ENCODE measurements at regions not wholly inside any gene's neighbourhood (a gene's known extent, or its start where the extent isn't known, plus 50 kb on each side); places are given as distances from the start of the nearest gene placed in this dataset.

DNA sequence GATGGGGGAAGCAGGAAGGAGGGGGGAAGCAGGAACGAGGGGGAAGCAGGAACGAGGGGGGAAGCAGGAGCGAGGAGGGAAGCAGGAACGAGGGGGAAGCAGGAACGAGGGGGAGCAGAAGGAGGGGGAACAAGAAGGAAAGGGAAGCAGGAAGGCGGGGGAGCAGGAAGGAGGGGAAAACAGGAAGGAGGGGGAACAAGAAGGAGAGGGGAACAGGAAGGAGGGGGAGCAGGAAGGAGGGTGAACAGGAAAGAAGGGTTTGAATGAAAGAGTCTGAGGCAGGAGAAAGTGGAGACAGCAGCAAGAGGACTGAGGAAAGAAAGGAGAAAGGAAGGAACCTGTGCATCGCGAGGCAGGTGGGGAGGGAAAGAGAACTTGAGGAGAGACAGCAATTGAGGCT lies 256.6 kb downstream of the PTEN start:
- POLR2A ChIA-PET (ENCODE audit: low non-redundant PET), result no interaction called here
- H3K9me3 ChIP-seq (ENCODE audit: low read depth, low read length, poor library complexity, severe bottlenecking), result no peaks in the 10 kb centered on the region
- no peaks in the 10 kb centered on the region for H3K4me1 ChIP-seq (ENCODE audit: insufficient read depth, low read length, poor library complexity, severe bottlenecking)
- intact Hi-C loops (cut with micrococcal nuclease; ENCODE audit: unreplicated experiment), result no loop called here
- no peaks in the 10 kb centered on the region for H3K36me3 ChIP-seq (ENCODE audit: insufficient read depth, low read length, poor library complexity, severe bottlenecking)
- BruUV-seq (replicated peaks), result no TSS peak
- TF ChIP-seq, protein P1, sequence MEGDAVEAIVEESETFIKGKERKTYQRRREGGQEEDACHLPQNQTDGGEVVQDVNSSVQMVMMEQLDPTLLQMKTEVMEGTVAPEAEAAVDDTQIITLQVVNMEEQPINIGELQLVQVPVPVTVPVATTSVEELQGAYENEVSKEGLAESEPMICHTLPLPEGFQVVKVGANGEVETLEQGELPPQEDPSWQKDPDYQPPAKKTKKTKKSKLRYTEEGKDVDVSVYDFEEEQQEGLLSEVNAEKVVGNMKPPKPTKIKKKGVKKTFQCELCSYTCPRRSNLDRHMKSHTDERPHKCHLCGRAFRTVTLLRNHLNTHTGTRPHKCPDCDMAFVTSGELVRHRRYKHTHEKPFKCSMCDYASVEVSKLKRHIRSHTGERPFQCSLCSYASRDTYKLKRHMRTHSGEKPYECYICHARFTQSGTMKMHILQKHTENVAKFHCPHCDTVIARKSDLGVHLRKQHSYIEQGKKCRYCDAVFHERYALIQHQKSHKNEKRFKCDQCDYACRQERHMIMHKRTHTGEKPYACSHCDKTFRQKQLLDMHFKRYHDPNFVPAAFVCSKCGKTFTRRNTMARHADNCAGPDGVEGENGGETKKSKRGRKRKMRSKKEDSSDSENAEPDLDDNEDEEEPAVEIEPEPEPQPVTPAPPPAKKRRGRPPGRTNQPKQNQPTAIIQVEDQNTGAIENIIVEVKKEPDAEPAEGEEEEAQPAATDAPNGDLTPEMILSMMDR (conservative IDR thresholded peaks at IDR 0.05; ENCODE audit: low read depth, low read length), result no peak
- TF ChIP-seq EZH2 (IDR thresholded peaks at IDR 0.05; ENCODE audit: borderline replicate concordance, low read depth, low read length, poor library complexity, severe bottlenecking), result no peak
- H3K4me3 ChIP-seq (ENCODE audit: low read depth, low read length, poor library complexity, severe bottlenecking), result no peak overlapping the region
- H3K27ac ChIP-seq (ENCODE audit: low read depth, low read length, poor library complexity, severe bottlenecking), result no peak overlapping the region
- DNase-seq (ENCODE audit: low spot score), result no peak
- CTCF ChIA-PET, result no interaction called here
- no peaks in the 10 kb centered on the region for H3K27me3 ChIP-seq (replicated peaks; ENCODE audit: insufficient read depth, low read depth, low read length, poor library complexity)

DNA sequence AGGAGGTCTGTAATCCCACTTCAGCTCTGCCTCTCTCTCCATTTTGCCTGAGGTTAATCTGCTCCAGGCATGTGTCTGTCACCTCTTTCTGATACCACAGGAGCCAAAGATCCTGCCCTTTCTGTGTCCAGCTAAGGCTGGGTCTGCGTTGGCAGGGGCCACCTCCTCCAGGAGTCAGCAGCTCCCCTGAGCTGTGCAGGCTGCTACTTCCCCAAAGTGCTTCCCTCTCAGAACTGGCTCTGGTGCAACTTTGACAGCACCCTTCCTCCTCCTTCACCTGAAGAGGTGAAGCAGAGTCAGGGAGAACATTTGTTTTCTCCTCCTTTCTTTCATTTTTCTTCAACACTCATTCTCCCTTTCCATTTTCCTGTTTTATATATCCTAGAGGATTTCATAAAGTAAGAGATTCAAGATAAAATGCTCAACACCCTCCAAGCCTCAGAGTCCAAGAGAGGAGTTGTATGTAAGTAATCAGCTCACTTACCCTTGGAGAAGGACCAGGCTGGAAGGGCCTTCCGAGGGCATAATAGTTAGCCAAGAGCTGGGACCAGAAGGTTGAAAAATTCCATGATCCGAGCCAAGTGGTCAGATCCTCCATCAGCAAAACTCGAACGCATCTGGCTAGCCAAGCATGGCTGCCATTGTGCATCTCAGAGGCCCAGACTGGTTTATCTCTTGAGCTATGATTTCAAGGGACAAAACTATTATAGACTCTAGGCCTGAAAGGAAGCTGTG lies 257.3 kb downstream of the PTEN start:
- Histone ChIP-seq H3K9me3 (ENCODE audit: low read depth, low read length, poor library complexity, severe bottlenecking) (no peaks in the 10 kb centered on the region), H3K27me3 (replicated peaks; ENCODE audit: insufficient read depth, low read depth, low read length, poor library complexity) (no peaks in the 10 kb centered on the region), H3K27ac (ENCODE audit: low read depth, low read length, poor library complexity, severe bottlenecking) (no peak overlapping the region), H3K4me1 (ENCODE audit: insufficient read depth, low read length, poor library complexity, severe bottlenecking) (no peaks in the 10 kb centered on the region), H3K36me3 (ENCODE audit: insufficient read depth, low read length, poor library complexity, severe bottlenecking) (no peaks in the 10 kb centered on the region), H3K4me3 (ENCODE audit: low read depth, low read length, poor library complexity, severe bottlenecking) (no peak overlapping the region)
- no peak for DNase-seq (ENCODE audit: low spot score)
- BruUV-seq (replicated peaks), result no TSS peak
- TF ChIP-seq EZH2 (IDR thresholded peaks at IDR 0.05; ENCODE audit: borderline replicate concordance, low read depth, low read length, poor library complexity, severe bottlenecking), result no peak
- TF ChIP-seq, protein P1 (conservative IDR thresholded peaks at IDR 0.05; ENCODE audit: low read depth, low read length), result no peak
- intact Hi-C loops (cut with micrococcal nuclease; ENCODE audit: unreplicated experiment), result no loop called here
- POLR2A ChIA-PET (ENCODE audit: low non-redundant PET), result no interaction called here
- CTCF ChIA-PET, result no interaction called here

DNA sequence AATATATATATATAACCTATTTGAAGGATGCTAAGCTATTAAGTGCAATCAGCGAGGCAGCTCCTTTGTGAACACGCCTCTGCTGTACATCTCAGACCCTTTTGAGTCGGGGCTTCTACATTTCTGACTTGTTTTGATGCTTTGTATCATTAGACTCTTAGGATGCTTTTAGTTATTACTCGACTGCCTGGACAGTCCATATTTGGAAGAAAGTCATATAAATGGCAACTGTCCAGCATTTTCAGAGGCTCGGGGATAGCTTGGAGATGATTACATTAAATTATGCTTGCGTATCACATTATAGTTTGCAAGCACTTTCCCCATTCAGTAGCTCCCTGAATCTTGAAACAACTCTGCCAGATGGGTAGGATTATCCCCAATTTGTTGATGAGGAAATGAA lies 257.9 kb downstream of the PTEN start:
- Histone ChIP-seq H3K36me3 (ENCODE audit: insufficient read depth, low read length, poor library complexity, severe bottlenecking) (no peaks in the 10 kb centered on the region), H3K27me3 (replicated peaks; ENCODE audit: insufficient read depth, low read depth, low read length, poor library complexity) (no peaks in the 10 kb centered on the region), H3K9me3 (ENCODE audit: low read depth, low read length, poor library complexity, severe bottlenecking) (no peaks in the 10 kb centered on the region), H3K4me3 (ENCODE audit: low read depth, low read length, poor library complexity, severe bottlenecking) (no peak overlapping the region), H3K4me1 (ENCODE audit: insufficient read depth, low read length, poor library complexity, severe bottlenecking) (no peaks in the 10 kb centered on the region), H3K27ac (ENCODE audit: low read depth, low read length, poor library complexity, severe bottlenecking) (no peak overlapping the region)
- BruUV-seq (replicated peaks), result no TSS peak
- TF ChIP-seq EZH2 (IDR thresholded peaks at IDR 0.05; ENCODE audit: borderline replicate concordance, low read depth, low read length, poor library complexity, severe bottlenecking), result no peak
- TF ChIP-seq, protein P1 (conservative IDR thresholded peaks at IDR 0.05; ENCODE audit: low read depth, low read length), result no peak
- intact Hi-C loops (cut with micrococcal nuclease; ENCODE audit: unreplicated experiment), result no loop called here
- POLR2A ChIA-PET (ENCODE audit: low non-redundant PET), result no interaction called here
- DNase-seq (ENCODE audit: low spot score), result no peak
- CTCF ChIA-PET, result no interaction called here

Measured in A673 (cell line).